Endothelial cell of umbilical vein (primary cell): ENCODE measurements at regions not wholly inside any gene's neighbourhood (a gene's known extent, or its start where the extent isn't known, plus 50 kb on each side); places are given as distances from the start of the nearest gene placed in this dataset.

Experiments used
- BruUV-seq: library from RNA; stranded (reverse); fragments of 400-500 nt; replicated peaks from 2 replicates; lab custom pipeline; 2021; lab: Mats Ljungman, UMichigan
- CTCF ChIA-PET: fragments of 300-600, 350-600 bp; sonication (Branson Sonifier 250); formaldehyde crosslinking; loops from one replicate; lab custom pipeline; 2021; ENCODE audit warnings: antibody characterized with exemption, inconsistent platforms; lab: Charles Lee
- POLR2A ChIA-PET: fragments of 300-600, 350-600 bp; sonication (Branson Sonifier 250); formaldehyde crosslinking; loops from one replicate; lab custom pipeline; 2021; ENCODE audit warnings: antibody characterized with exemption, inconsistent platforms; lab: Charles Lee
- DNase-seq: peaks from one replicate; pipeline ENCODE4 v3.0.0-alpha.2; 2011; ENCODE audit warnings: low read depth, low spot score
- FAIRE-seq: peaks from 2 replicates; lab custom pipeline; 2011; peaks lifted over from hg19 to GRCh38; lab: Jason Lieb, UNC
- H2AFZ ChIP-seq: 2 replicates; pipeline ENCODE4 v1.6.0; 2012; ENCODE audit warnings: low read depth, low read length, control low read depth, inconsistent platforms
- H3K27ac ChIP-seq: 2 replicates; pipeline ENCODE4 v1.5.1; 2011; ENCODE audit warnings: low read depth, mild to moderate bottlenecking, control low read depth, low read length, moderate library complexity; ENCODE audit not compliant: insufficient read depth
- H3K27me3 ChIP-seq, 2 experiments: 2 replicates each; pipeline versions ENCODE4 v1.6.0 to v1.6.1; 2011; ENCODE audit warnings: low read length in 2 of 2, mixed read lengths in 1 of 2; ENCODE audit not compliant: control insufficient read depth in 2 of 2, insufficient read depth in 2 of 2
- H3K36me3 ChIP-seq, 2 experiments: 2 replicates in 1 of 2; 3 replicates in 1 of 2; pipeline ENCODE4 v1.5.1; 2011; ENCODE audit warnings: low read length in 2 of 2, mild to moderate bottlenecking in 1 of 2, moderate library complexity in 1 of 2; ENCODE audit not compliant: control insufficient read depth in 2 of 2, insufficient read depth in 2 of 2; ENCODE audit errors: extremely low read depth in 1 of 2
- H3K4me1 ChIP-seq: 3 replicates; pipeline ENCODE4 v1.5.1; 2011; ENCODE audit warnings: mild to moderate bottlenecking, low read length; ENCODE audit not compliant: control insufficient read depth, insufficient read depth; ENCODE audit errors: extremely low read depth
- H3K4me2 ChIP-seq: 2 replicates; pipeline ENCODE4 v1.6.1; 2011; ENCODE audit warnings: low read length, control low read depth, mixed read lengths; ENCODE audit not compliant: insufficient read depth
- H3K4me3 ChIP-seq, 3 experiments: fragments of 200-600 bp in 1 of 3; sonication (generic), shearing (Covaris generic) in 1 of 3; replicated peaks in 1 of 3; 2 replicates each; pipeline ENCODE4 v1.5.1; 2011 to 2016; ENCODE audit warnings: control low read depth in 3 of 3, low read length in 3 of 3, mild to moderate bottlenecking in 2 of 3, inconsistent platforms in 1 of 3, low read depth in 1 of 3, moderate library complexity in 1 of 3; ENCODE audit not compliant: insufficient read depth in 1 of 3
- H3K79me2 ChIP-seq: 2 replicates; pipeline ENCODE4 v1.6.0; 2012; ENCODE audit warnings: low read length, inconsistent platforms; ENCODE audit not compliant: control insufficient read depth, insufficient read depth
- H3K9ac ChIP-seq: replicated peaks from 2 replicates; pipeline ENCODE3; 2011; ENCODE audit warnings: low read length, control low read depth; ENCODE audit not compliant: insufficient read depth; ENCODE audit errors: extremely low read depth
- H3K9me1 ChIP-seq: replicated peaks from 3 replicates; pipeline ENCODE4 v1.6.0; 2011; ENCODE audit warnings: mild to moderate bottlenecking, low read length; ENCODE audit not compliant: control insufficient read depth, insufficient read depth; ENCODE audit errors: extremely low read depth
- H3K9me3 ChIP-seq: replicated peaks from 2 replicates; pipeline ENCODE4 v1.5.1; 2012; ENCODE audit warnings: low read length, inconsistent platforms; ENCODE audit not compliant: control insufficient read depth, insufficient read depth
- H4K20me1 ChIP-seq: replicated peaks from 2 replicates; pipeline ENCODE3; 2011; ENCODE audit warnings: mild to moderate bottlenecking, low read length; ENCODE audit not compliant: control insufficient read depth, insufficient read depth; ENCODE audit errors: extremely low read depth
- EZH2 ChIP-seq: IDR thresholded peaks from 2 replicates; pipeline ENCODE4 v1.6.1; 2012; ENCODE audit warnings: borderline replicate concordance, low read depth, mild to moderate bottlenecking, moderate library complexity, low read length, inconsistent platforms; ENCODE audit not compliant: severe bottlenecking
- FOS ChIP-seq: IDR thresholded peaks from 2 replicates; pipeline ENCODE4 v1.6.1; 2011; ENCODE audit warnings: mild to moderate bottlenecking, low read length, moderate library complexity, borderline replicate concordance; ENCODE audit not compliant: insufficient read depth
- GATA2 ChIP-seq: IDR thresholded peaks from 2 replicates; pipeline ENCODE4 v1.7.0; 2011; ENCODE audit warnings: low read depth, mild to moderate bottlenecking, moderate library complexity, mixed read lengths, low read length; ENCODE audit not compliant: insufficient read length, insufficient read depth
- JUN ChIP-seq: IDR thresholded peaks from 2 replicates; pipeline ENCODE4 v1.6.1; 2011; ENCODE audit warnings: borderline replicate concordance, low read depth; ENCODE audit not compliant: insufficient read length, insufficient read depth
- MAX ChIP-seq: IDR thresholded peaks from 2 replicates; pipeline ENCODE4 v1.6.1; 2011; ENCODE audit not compliant: insufficient read depth, insufficient read length
- MYC ChIP-seq: IDR thresholded peaks from one replicate; pipeline ENCODE4 v1.6.1; 2011; ENCODE audit warnings: mild to moderate bottlenecking, low read depth, low read length
- POLR2A ChIP-seq: IDR thresholded peaks from 2 replicates; pipeline ENCODE4 v1.6.1; 2012; ENCODE audit warnings: low read depth, mild to moderate bottlenecking, control low read depth, low read length
- POLR2AphosphoS5 ChIP-seq: IDR thresholded peaks from 2 replicates; pipeline ENCODE4 v1.6.1; 2012; ENCODE audit warnings: low read depth, mild to moderate bottlenecking, control low read depth, low read length, moderate library complexity; ENCODE audit not compliant: insufficient read depth
- dilution Hi-C: fragments of 300-500 bp; cut with MboI; formaldehyde crosslinking; loops from one replicate; pipeline ENCODE4 v1.15.0; 2019; ENCODE audit warnings: low sequenced_read_pairs; ENCODE audit not compliant: extremely low pct_ligation_motif_present
- intact Hi-C: fragments of 100-400 bp; cut with micrococcal nuclease; formaldehyde crosslinking; loops from one replicate; pipeline ENCODE4 v1.10.0; 2022
- TF ChIP-seq, protein P1 (sequence below), 2 donors: IDR thresholded peaks; 1 replicate in 1 of 2; 2 replicates in 1 of 2; pipeline ENCODE4 v1.5.1; 2011; ENCODE audit warnings: low read length in 2 of 2, mild to moderate bottlenecking in 2 of 2, moderate library complexity in 2 of 2, control low read depth in 1 of 2, inconsistent platforms in 1 of 2, low read depth in 1 of 2; ENCODE audit not compliant: insufficient read depth in 1 of 2; ENCODE audit errors: extremely low read depth in 1 of 2

DNA sequence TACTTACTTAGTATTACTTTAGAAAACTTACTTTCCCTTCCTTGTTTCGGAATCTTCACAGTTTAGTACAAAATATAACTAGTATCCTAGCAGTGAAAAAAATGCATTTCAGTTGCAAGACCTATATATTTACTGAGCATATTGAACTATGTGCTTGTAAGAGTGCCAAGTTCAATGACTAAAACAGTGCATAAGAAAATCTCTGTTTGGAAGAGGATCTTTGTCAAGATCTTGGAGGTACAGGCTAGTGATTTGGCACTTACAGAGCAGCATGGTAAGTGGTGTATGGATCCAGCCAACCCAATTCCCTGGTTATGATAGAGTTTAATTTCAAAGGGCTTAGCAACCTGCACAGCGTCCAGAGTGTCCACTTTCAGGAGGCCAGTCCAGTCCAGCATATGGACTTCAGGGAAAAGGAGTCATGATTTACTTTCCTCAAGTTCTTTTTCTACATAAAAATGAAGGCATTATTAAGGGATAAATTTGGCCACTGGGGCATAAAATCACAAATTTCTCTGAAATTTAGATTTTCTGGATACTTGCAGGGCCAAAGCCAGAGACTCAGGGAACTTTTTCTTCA is 625.8 kb upstream of the BCHE start:
- intact Hi-C loops, result no loop called here
- ChIA-PET CTCF (no interaction called here), POLR2A (no interaction called here)
- Histone ChIP-seq H2AFZ (no peak overlapping the region), H3K9me3 (no peaks in the 10 kb centered on the region), H3K27me3 (no peaks in the 10 kb centered on the region), H4K20me1 (no peaks in the 10 kb centered on the region), H3K79me2 (no peaks in the 10 kb centered on the region), H3K4me1 (no peaks in the 10 kb centered on the region), H3K27ac (no peak overlapping the region), H3K4me2 (no peak overlapping the region), H3K4me3 (no peak overlapping the region), H3K36me3 (no peaks in the 10 kb centered on the region), H3K9ac (no peak overlapping the region), H3K9me1 (no peaks in the 10 kb centered on the region)
- FAIRE-seq (no peak), DNase-seq (no peak)
- TF ChIP-seq, protein P1, sequence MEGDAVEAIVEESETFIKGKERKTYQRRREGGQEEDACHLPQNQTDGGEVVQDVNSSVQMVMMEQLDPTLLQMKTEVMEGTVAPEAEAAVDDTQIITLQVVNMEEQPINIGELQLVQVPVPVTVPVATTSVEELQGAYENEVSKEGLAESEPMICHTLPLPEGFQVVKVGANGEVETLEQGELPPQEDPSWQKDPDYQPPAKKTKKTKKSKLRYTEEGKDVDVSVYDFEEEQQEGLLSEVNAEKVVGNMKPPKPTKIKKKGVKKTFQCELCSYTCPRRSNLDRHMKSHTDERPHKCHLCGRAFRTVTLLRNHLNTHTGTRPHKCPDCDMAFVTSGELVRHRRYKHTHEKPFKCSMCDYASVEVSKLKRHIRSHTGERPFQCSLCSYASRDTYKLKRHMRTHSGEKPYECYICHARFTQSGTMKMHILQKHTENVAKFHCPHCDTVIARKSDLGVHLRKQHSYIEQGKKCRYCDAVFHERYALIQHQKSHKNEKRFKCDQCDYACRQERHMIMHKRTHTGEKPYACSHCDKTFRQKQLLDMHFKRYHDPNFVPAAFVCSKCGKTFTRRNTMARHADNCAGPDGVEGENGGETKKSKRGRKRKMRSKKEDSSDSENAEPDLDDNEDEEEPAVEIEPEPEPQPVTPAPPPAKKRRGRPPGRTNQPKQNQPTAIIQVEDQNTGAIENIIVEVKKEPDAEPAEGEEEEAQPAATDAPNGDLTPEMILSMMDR (IDR thresholded peaks at IDR 0.05; ENCODE audit: extremely low read depth in 1 of 2, insufficient read depth in 1 of 2, low read depth in 1 of 2, low read length in 2 of 2), result no peak
- TF ChIP-seq MAX (no peak), JUN (no peak), POLR2AphosphoS5 (no peak), EZH2 (no peak), MYC (no peak), FOS (no peak), GATA2 (no peak), POLR2A (no peak)
- BruUV-seq, result no TSS peak
- dilution Hi-C loops, result no loop called here
